Heart right ventricle (tissue), 16 donors: ENCODE measurements at regions not wholly inside any gene's neighbourhood (a gene's known extent, or its start where the extent isn't known, plus 50 kb on each side); places are given as distances from the start of the nearest gene placed in this dataset.

Source experiments
- ATAC-seq, 8 donors: fragments of 200-7000 bp; cut with Tn5 transposase; one replicate each; pipeline ENCODE4 v1.9.1; 2020; ENCODE audit warnings: mild to moderate bottlenecking in 8 of 8, moderate library complexity in 8 of 8, moderate number of reproducible peaks in 1 of 8
- DNase-seq, 2 donors: peaks; one replicate each; pipeline ENCODE4 v3.0.0-alpha.2; 2020
- H3K27ac ChIP-seq, 10 donors: fragments of 200-600 bp; sonication (generic) in 2 of 10; one replicate each; pipeline versions ENCODE4 v1.5.0 to v1.8.0; 2020 to 2022; ENCODE audit warnings: mild to moderate bottlenecking in 3 of 10
- H3K27me3 ChIP-seq, 7 donors: fragments of 200-600 bp; one replicate each; pipeline ENCODE4 v1.8.0; 2021 to 2022; ENCODE audit warnings: mild to moderate bottlenecking in 2 of 7
- H3K36me3 ChIP-seq, 9 donors: fragments of 200-600 bp; sonication (generic) in 1 of 9; one replicate each; pipeline versions ENCODE4 v1.5.0 to v1.8.0; 2020 to 2022; ENCODE audit warnings: mild to moderate bottlenecking in 2 of 9
- H3K4me1 ChIP-seq, 9 donors: fragments of 200-600 bp; sonication (generic) in 1 of 9; one replicate each; pipeline versions ENCODE4 v1.5.0 to v1.8.0; 2020 to 2022; ENCODE audit warnings: mild to moderate bottlenecking in 4 of 9
- H3K4me3 ChIP-seq, 10 donors: fragments of 200-600 bp; sonication (generic) in 2 of 10; one replicate each; pipeline versions ENCODE4 v1.5.0 to v1.8.0; 2020 to 2022; ENCODE audit warnings: mild to moderate bottlenecking in 7 of 10, moderate library complexity in 2 of 10
- H3K9me3 ChIP-seq, 11 donors: fragments of 200-600 bp in 10 of 11; sonication (generic) in 2 of 11; one replicate each; pipeline versions ENCODE4 v1.5.0 to v1.8.0; 2013 to 2022; ENCODE audit warnings: mild to moderate bottlenecking in 2 of 11, control low read depth in 1 of 11, moderate library complexity in 1 of 11
- WGBS, 2 donors: extraction: QIAGEN DNeasy Blood & Tissue Kit; methylation state at CpG; one replicate each; pipeline ENCODE4 v1.1.7; 2013; ENCODE audit warnings: inconsistent platforms in 1 of 2; 5-methylcytosine and 5-hydroxymethylcytosine counted together
- intact Hi-C, 10 donors: fragments of 100-400 bp; cut with DNase I; formaldehyde crosslinking; loops; one replicate each; pipeline versions ENCODE4 v1.11.1 to v1.14.2; 2022
- TF ChIP-seq, protein P1 (sequence below), 9 donors: fragments of 200-600 bp; sonication (generic) in 2 of 9; IDR thresholded peaks; one replicate each; pipeline versions ENCODE4 v1.5.0 to v1.8.0; 2021 to 2022; ENCODE audit warnings: antibody characterized with exemption in 9 of 9, mild to moderate bottlenecking in 5 of 9, moderate library complexity in 1 of 9
- donor health status: Arrhythmogenic right ventricular cardiomyopathy.
- donor health status: ischemic (EF 13 %, LVEDD 7.1; RV severe dilation, severe dysfunction).
- donor health status: healthy with polysubstance abuse.
- donor health status: DM: no; HTN: yes; CAD: no.
- donor health status: DM: no; HTN: no; CAD: no.
- donor health status: ischemic (EF 25% LVEDD 6.9; RV normal size, moderate dysfunction).
- donor health status: ischemic (EF 25% LVEDD 5.7; RV mildly dilated, moderate dysfunction).
- donor health status: healthy.
- donor health status: DM: yes; HTN: yes; CAD: no.
- donor health status: Ischemic cardiomyopathy.
- donor health status: ischemic (EF 35%, LVEDD 5.7; RV mildly dilated, moderate dysfunction).
- donor health status: nonischemic (EF 11% LVEDD 7.7; RV severe dilation, severe dysfunction).
- donor health status: DM: yes; HTN: yes; CAD: no.
- donor health status: PGD.
- donor health status: ischemic (EF 29% LVEDD 5.4; RV normal size, mild dysfunction).
- donor health status: nonischemic (EF 23%, LVEDD 6.1; RV moderate dilation, normal function).

- H3K4me1 ChIP-seq, result no peaks in the 10 kb centered on the region
- TF ChIP-seq, protein P1, sequence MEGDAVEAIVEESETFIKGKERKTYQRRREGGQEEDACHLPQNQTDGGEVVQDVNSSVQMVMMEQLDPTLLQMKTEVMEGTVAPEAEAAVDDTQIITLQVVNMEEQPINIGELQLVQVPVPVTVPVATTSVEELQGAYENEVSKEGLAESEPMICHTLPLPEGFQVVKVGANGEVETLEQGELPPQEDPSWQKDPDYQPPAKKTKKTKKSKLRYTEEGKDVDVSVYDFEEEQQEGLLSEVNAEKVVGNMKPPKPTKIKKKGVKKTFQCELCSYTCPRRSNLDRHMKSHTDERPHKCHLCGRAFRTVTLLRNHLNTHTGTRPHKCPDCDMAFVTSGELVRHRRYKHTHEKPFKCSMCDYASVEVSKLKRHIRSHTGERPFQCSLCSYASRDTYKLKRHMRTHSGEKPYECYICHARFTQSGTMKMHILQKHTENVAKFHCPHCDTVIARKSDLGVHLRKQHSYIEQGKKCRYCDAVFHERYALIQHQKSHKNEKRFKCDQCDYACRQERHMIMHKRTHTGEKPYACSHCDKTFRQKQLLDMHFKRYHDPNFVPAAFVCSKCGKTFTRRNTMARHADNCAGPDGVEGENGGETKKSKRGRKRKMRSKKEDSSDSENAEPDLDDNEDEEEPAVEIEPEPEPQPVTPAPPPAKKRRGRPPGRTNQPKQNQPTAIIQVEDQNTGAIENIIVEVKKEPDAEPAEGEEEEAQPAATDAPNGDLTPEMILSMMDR (IDR thresholded peaks at IDR 0.05), result no peak
- WGBS, 2 donors, result 76 to 92% methylated on average over 3 of the region's 3 CpGs
- DNase-seq, result no peak
- no peak overlapping the region for H3K27ac ChIP-seq
- ATAC-seq, result no peak
- H3K9me3 ChIP-seq, result no peaks in the 10 kb centered on the region
- intact Hi-C loops, result no loop called here
- H3K27me3 ChIP-seq, result no peaks in the 10 kb centered on the region
- no peak overlapping the region for H3K4me3 ChIP-seq
- no peaks in the 10 kb centered on the region for H3K36me3 ChIP-seq
Observed at GRCh38 chr3:106333911-106334618, 465.3 kb upstream of the CBLB start.

GRCh38 chr3:106336619-106337018, 467.8 kb upstream of the CBLB start:
- ATAC-seq, result no peak
- no peak overlapping the region for H3K4me3 ChIP-seq
- 91 to 92% methylated on average over 2 of the region's 2 CpGs for WGBS, 2 donors
- TF ChIP-seq, protein P1 (IDR thresholded peaks at IDR 0.05), result no peak
- H3K27ac ChIP-seq, result no peak overlapping the region
- intact Hi-C loops, result no loop called here
- H3K36me3 ChIP-seq, result no peaks in the 10 kb centered on the region
- no peaks in the 10 kb centered on the region for H3K4me1 ChIP-seq
- H3K9me3 ChIP-seq, result no peaks in the 10 kb centered on the region
- DNase-seq, result no peak
- H3K27me3 ChIP-seq, result no peaks in the 10 kb centered on the region

- intact Hi-C loops, result no loop called here
- Histone ChIP-seq H3K36me3 (no peaks in the 10 kb centered on the region), H3K27me3 (no peaks in the 10 kb centered on the region), H3K27ac (no peak overlapping the region), H3K9me3 (no peaks in the 10 kb centered on the region), H3K4me1 (no peaks in the 10 kb centered on the region), H3K4me3 (no peak overlapping the region)
- 87 to 88% methylated on average over 1 of the region's 1 CpG for WGBS, 2 donors
- ATAC-seq (no peak), DNase-seq (no peak)
- TF ChIP-seq, protein P1 (IDR thresholded peaks at IDR 0.05), result no peak
Observed at GRCh38 chr3:106337116-106337515, 468.3 kb upstream of the CBLB start.

GRCh38 chr3:106338582-106339214, 469.9 kb upstream of the CBLB start:
- intact Hi-C loops, result no loop called here
- TF ChIP-seq, protein P1 (IDR thresholded peaks at IDR 0.05), result no peak
- H3K36me3 ChIP-seq, result no peaks in the 10 kb centered on the region
- no peaks in the 10 kb centered on the region for H3K9me3 ChIP-seq
- H3K4me3 ChIP-seq, result no peak overlapping the region
- ATAC-seq (no peak), DNase-seq (no peak)
- H3K4me1 ChIP-seq, result no peaks in the 10 kb centered on the region
- 81 to 89% methylated on average over 5 of the region's 5 CpGs for WGBS, 2 donors
- H3K27ac ChIP-seq, result no peak overlapping the region
- H3K27me3 ChIP-seq, result no peaks in the 10 kb centered on the region
